HCT116 (cell line): ENCODE measurements at regions not wholly inside any gene's neighbourhood (a gene's known extent, or its start where the extent isn't known, plus 50 kb on each side); places are given as distances from the start of the nearest gene placed in this dataset.

Experiments
- ATAC-seq: fragments of 200-7000 bp; cut with Tn5 transposase; 2 replicates; pipeline ENCODE4 v1.9.1; 2020; ENCODE audit warnings: mild to moderate bottlenecking, moderate library complexity
- BruUV-seq: library from RNA; stranded (reverse); fragments of 400-500 nt; replicated peaks from 2 replicates; lab custom pipeline; 2021; lab: Mats Ljungman, UMichigan
- CTCF ChIA-PET: fragments of 300-600 bp; sonication (Branson Sonifier 250); formaldehyde crosslinking; loops from one replicate; lab custom pipeline; 2021; ENCODE audit warnings: antibody characterized with exemption; lab: Charles Lee
- POLR2A ChIA-PET: fragments of 300-600, 350-600 bp; sonication (Branson Sonifier 250); formaldehyde crosslinking; loops from one replicate; lab custom pipeline; 2021; ENCODE audit warnings: antibody characterized with exemption; lab: Charles Lee
- RAD21 ChIA-PET, 2 experiments: fragments of 300-600 bp; sonication (Branson Sonifier 250); formaldehyde crosslinking; loops; one replicate each; lab custom pipeline; 2023; ENCODE audit warnings: low total read pairs in 2 of 2; ENCODE audit not compliant: uncharacterized antibody in 2 of 2, unreplicated experiment in 2 of 2, low non-redundant PET in 1 of 2; lab: Charles Lee
- DNase-seq: peaks from one replicate; pipeline ENCODE4 v3.0.0-alpha.2; 2010; ENCODE audit warnings: low read depth, low spot score
- H2AFZ ChIP-seq: fragments of 200-600 bp; shearing (Covaris generic), sonication (generic); 2 replicates; pipeline ENCODE4 v1.6.1; 2017; ENCODE audit warnings: low read depth, mixed run types, mixed read lengths, antibody characterized with exemption, low read length; ENCODE audit not compliant: poor library complexity, severe bottlenecking
- H3K27ac ChIP-seq: 2 replicates; pipeline ENCODE4 v1.5.1; 2012; ENCODE audit warnings: low read depth, low read length
- H3K27me3 ChIP-seq: fragments of 200-600 bp; sonication (generic); 2 replicates; pipeline ENCODE4 v1.6.1; 2016; ENCODE audit warnings: mixed run types, low read length, mixed read lengths; ENCODE audit not compliant: insufficient read depth
- H3K36me3 ChIP-seq, 2 experiments: fragments of 200-500 bp in 1 of 2; fragments of 200-600 bp in 1 of 2; sonication (Bioruptor generic) in 1 of 2; sonication (generic) in 1 of 2; 2 replicates each; pipeline versions ENCODE4 v1.5.1 to v1.6.1; 2014 to 2016; ENCODE audit warnings: low read length in 2 of 2, inconsistent platforms in 1 of 2, mixed read lengths in 1 of 2, mixed run types in 1 of 2; ENCODE audit not compliant: insufficient read depth in 2 of 2, control insufficient read depth in 1 of 2
- H3K4me1 ChIP-seq, 2 experiments: fragments of 200-600 bp in 1 of 2; sonication (generic) in 1 of 2; 2 replicates each; pipeline versions ENCODE4 v1.5.1 to v1.6.1; 2012 to 2017; ENCODE audit warnings: low read length in 2 of 2, inconsistent platforms in 1 of 2, mild to moderate bottlenecking in 1 of 2, mixed read lengths in 1 of 2, mixed run types in 1 of 2, moderate library complexity in 1 of 2; ENCODE audit not compliant: insufficient read depth in 2 of 2, control insufficient read depth in 1 of 2
- H3K4me2 ChIP-seq: fragments of 200-600 bp; sonication (generic); 2 replicates; pipeline ENCODE4 v1.6.1; 2017; ENCODE audit warnings: mixed run types, low read length, mixed read lengths
- H3K4me3 ChIP-seq, 2 experiments: fragments of 200-600 bp in 1 of 2; sonication (generic) in 1 of 2; replicated peaks in 1 of 2; 2 replicates each; pipeline ENCODE4 v1.5.1; 2011 to 2016; ENCODE audit warnings: low read length in 2 of 2, control low read depth in 1 of 2, low read depth in 1 of 2, mild to moderate bottlenecking in 1 of 2, mixed read lengths in 1 of 2, mixed run types in 1 of 2
- H3K79me2 ChIP-seq: fragments of 200-600 bp; sonication (generic); 2 replicates; pipeline ENCODE4 v1.6.1; 2017; ENCODE audit warnings: mild to moderate bottlenecking, mixed run types, low read length, moderate library complexity, mixed read lengths; ENCODE audit not compliant: insufficient read depth
- H3K9ac ChIP-seq: fragments of 200-600 bp; sonication (generic); 2 replicates; pipeline ENCODE4 v1.6.1; 2016; ENCODE audit warnings: low read length, mixed read lengths
- H3K9me2 ChIP-seq: fragments of 200-600 bp; sonication (generic), shearing (Covaris generic); 2 replicates; pipeline ENCODE4 v1.6.1; 2017; ENCODE audit warnings: mixed run types, mild to moderate bottlenecking, moderate library complexity; ENCODE audit not compliant: insufficient read depth
- H3K9me3 ChIP-seq, 2 experiments: fragments of 200-500 bp in 1 of 2; fragments of 200-600 bp in 1 of 2; sonication (Bioruptor generic) in 1 of 2; sonication (generic) in 1 of 2; 2 replicates each; pipeline ENCODE4 v1.6.1; 2014 to 2017; ENCODE audit warnings: low read length in 2 of 2, mixed read lengths in 2 of 2, inconsistent platforms in 1 of 2, low read depth in 1 of 2, mild to moderate bottlenecking in 1 of 2, mixed run types in 1 of 2, moderate library complexity in 1 of 2; ENCODE audit not compliant: control insufficient read depth in 1 of 2, insufficient read depth in 1 of 2
- H4K20me1 ChIP-seq: fragments of 200-600 bp; sonication (generic), shearing (Covaris generic); 2 replicates; pipeline ENCODE4 v1.6.1; 2017; ENCODE audit warnings: mixed run types, mild to moderate bottlenecking, moderate library complexity; ENCODE audit not compliant: insufficient read depth
- CEBPB ChIP-seq: IDR thresholded peaks from 2 replicates; pipeline ENCODE4 v1.6.1; 2012; ENCODE audit warnings: low read depth
- EZH2phosphoT487 ChIP-seq: fragments of 200-600 bp; IDR thresholded peaks from 2 replicates; pipeline ENCODE4 v1.6.1; 2018; ENCODE audit warnings: antibody characterized with exemption, borderline replicate concordance
- FOSL1 ChIP-seq: IDR thresholded peaks from 2 replicates; pipeline ENCODE4 v1.6.1; 2012; ENCODE audit warnings: low read depth
- JUND ChIP-seq: IDR thresholded peaks from 2 replicates; pipeline ENCODE4 v1.6.1; 2012
- POLR2AphosphoS5 ChIP-seq: IDR thresholded peaks from 2 replicates; pipeline ENCODE4 v1.6.1; 2011; ENCODE audit warnings: mild to moderate bottlenecking, low read depth, low read length, moderate library complexity
- SIN3A ChIP-seq: IDR thresholded peaks from 2 replicates; pipeline ENCODE4 v1.6.1; 2012; ENCODE audit warnings: low read depth
- YY1 ChIP-seq: IDR thresholded peaks from 2 replicates; pipeline ENCODE4 v1.6.1; 2011; ENCODE audit warnings: low read length, low read depth, moderate library complexity, mild to moderate bottlenecking; ENCODE audit not compliant: insufficient replicate concordance; ENCODE audit errors: extremely low read depth
- ZNF274 ChIP-seq: fragments of 200-500 bp; sonication (Bioruptor generic); IDR thresholded peaks from 2 replicates; pipeline ENCODE4 v1.6.1; 2014; ENCODE audit warnings: mild to moderate bottlenecking, low read depth, low read length, inconsistent platforms
- intact Hi-C: fragments of 100-400 bp; cut with micrococcal nuclease; formaldehyde crosslinking; loops from 2 replicates; pipeline ENCODE4 v1.10.0; 2022
- TF ChIP-seq, protein P1 (sequence below): IDR thresholded peaks from 2 replicates; pipeline ENCODE4 v1.6.1; 2012; ENCODE audit warnings: low read depth
- TF ChIP-seq, protein P2 (sequence below), 3 experiments: fragments of 200-600 bp in 1 of 3; sonication (generic) in 1 of 3; IDR thresholded peaks in 2 of 3; conservative IDR thresholded peaks in 1 of 3; 2 replicates each; pipeline ENCODE4 v1.5.1; 2012 to 2017; ENCODE audit warnings: low read depth in 2 of 3, low read length in 2 of 3, antibody characterized with exemption in 1 of 3, borderline replicate concordance in 1 of 3, control low read depth in 1 of 3, mild to moderate bottlenecking in 1 of 3, mixed read lengths in 1 of 3, mixed run types in 1 of 3, moderate library complexity in 1 of 3; ENCODE audit not compliant: insufficient read depth in 1 of 3

GRCh38 chr13:74895042-74895796 is 586.8 kb downstream of the TBC1D4 start:
- Histone ChIP-seq H3K27ac (no peak overlapping the region), H3K79me2 (no peaks in the 10 kb centered on the region), H2AFZ (no peak overlapping the region), H3K4me1 (no peaks in the 10 kb centered on the region), H3K9me2 (no peaks in the 10 kb centered on the region), H4K20me1 (no peaks in the 10 kb centered on the region), H3K4me2 (no peak overlapping the region)
- ChIA-PET RAD21 (no interaction called here), CTCF (no interaction called here)
- intact Hi-C loops, result no loop called here
- ATAC-seq, result no peak
- no TSS peak for BruUV-seq
- TF ChIP-seq, protein P1, sequence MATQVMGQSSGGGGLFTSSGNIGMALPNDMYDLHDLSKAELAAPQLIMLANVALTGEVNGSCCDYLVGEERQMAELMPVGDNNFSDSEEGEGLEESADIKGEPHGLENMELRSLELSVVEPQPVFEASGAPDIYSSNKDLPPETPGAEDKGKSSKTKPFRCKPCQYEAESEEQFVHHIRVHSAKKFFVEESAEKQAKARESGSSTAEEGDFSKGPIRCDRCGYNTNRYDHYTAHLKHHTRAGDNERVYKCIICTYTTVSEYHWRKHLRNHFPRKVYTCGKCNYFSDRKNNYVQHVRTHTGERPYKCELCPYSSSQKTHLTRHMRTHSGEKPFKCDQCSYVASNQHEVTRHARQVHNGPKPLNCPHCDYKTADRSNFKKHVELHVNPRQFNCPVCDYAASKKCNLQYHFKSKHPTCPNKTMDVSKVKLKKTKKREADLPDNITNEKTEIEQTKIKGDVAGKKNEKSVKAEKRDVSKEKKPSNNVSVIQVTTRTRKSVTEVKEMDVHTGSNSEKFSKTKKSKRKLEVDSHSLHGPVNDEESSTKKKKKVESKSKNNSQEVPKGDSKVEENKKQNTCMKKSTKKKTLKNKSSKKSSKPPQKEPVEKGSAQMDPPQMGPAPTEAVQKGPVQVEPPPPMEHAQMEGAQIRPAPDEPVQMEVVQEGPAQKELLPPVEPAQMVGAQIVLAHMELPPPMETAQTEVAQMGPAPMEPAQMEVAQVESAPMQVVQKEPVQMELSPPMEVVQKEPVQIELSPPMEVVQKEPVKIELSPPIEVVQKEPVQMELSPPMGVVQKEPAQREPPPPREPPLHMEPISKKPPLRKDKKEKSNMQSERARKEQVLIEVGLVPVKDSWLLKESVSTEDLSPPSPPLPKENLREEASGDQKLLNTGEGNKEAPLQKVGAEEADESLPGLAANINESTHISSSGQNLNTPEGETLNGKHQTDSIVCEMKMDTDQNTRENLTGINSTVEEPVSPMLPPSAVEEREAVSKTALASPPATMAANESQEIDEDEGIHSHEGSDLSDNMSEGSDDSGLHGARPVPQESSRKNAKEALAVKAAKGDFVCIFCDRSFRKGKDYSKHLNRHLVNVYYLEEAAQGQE, result no peak
- TF ChIP-seq YY1, result no peak
- TF ChIP-seq FOSL1, result no peak
- no peak for TF ChIP-seq CEBPB
- TF ChIP-seq ZNF274, result no peak
- no peak for TF ChIP-seq JUND
- TF ChIP-seq, protein P2, sequence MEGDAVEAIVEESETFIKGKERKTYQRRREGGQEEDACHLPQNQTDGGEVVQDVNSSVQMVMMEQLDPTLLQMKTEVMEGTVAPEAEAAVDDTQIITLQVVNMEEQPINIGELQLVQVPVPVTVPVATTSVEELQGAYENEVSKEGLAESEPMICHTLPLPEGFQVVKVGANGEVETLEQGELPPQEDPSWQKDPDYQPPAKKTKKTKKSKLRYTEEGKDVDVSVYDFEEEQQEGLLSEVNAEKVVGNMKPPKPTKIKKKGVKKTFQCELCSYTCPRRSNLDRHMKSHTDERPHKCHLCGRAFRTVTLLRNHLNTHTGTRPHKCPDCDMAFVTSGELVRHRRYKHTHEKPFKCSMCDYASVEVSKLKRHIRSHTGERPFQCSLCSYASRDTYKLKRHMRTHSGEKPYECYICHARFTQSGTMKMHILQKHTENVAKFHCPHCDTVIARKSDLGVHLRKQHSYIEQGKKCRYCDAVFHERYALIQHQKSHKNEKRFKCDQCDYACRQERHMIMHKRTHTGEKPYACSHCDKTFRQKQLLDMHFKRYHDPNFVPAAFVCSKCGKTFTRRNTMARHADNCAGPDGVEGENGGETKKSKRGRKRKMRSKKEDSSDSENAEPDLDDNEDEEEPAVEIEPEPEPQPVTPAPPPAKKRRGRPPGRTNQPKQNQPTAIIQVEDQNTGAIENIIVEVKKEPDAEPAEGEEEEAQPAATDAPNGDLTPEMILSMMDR (IDR thresholded peaks at IDR 0.05 in 2 of 3, conservative IDR thresholded peaks at IDR 0.05 in 1 of 3; ENCODE audit: borderline replicate concordance in 1 of 3, insufficient read depth in 1 of 3, low read depth in 2 of 3, low read length in 2 of 3), result no peak
- TF ChIP-seq EZH2phosphoT487, result no peak
- TF ChIP-seq POLR2AphosphoS5, result no peak
- TF ChIP-seq SIN3A, result no peak
- TF ChIP-seq, all 23 proteins: peak for 0
- DNase-seq, result no peak
- H3K9me3 ChIP-seq, result no peaks in the 10 kb centered on the region
- H3K9ac ChIP-seq, result no peak overlapping the region
- H3K36me3 ChIP-seq, result no peaks in the 10 kb centered on the region
- no peak overlapping the region for H3K4me3 ChIP-seq
- H3K27me3 ChIP-seq, result 0 out of 2 replicates have a peak, but pooled peaks cover 3% of the 10 kb centered on the region
- POLR2A ChIA-PET, result no interaction called here
